Occipital lobe (tissue), 1 donor: ENCODE measurements at regions not wholly inside any gene's neighbourhood (a gene's known extent, or its start where the extent isn't known, plus 50 kb on each side); places are given as distances from the start of the nearest gene placed in this dataset.
A peak's percentile ranks its signal among the peaks of the same experiment; 100 is the strongest.

ENCODE experiments used
- DNase-seq: peaks from one replicate; lab custom pipeline; 2025; lab: John Stamatoyannopoulos, UW

DNA sequence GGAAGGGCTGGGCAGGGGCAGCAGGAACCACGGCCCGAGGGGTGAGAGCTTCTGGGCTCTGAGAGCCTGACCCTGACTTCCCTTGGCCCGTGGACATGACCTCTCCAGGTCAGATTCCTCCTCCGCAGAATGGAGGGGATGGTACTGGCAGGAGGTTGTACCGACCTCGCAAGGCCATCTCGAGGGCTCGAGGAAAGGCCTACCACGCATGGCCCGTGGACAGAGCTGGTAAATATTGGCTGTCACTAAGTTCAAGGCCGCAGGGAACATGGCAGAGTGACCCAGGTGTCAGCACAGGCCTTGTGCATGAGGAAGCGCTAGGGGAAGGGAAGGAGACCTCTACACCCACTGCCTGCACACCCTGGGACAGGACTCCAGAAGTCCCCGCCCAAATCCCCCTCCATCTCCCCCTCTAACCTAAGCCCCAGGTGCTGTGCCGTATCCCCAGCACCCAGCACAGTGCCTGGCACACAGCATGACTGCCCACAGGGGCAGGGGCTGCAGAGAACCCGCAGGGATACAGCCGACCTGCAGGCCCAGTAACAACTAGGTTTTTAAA is 54.9 kb upstream of the PPP2R5C start:
- DNase-seq, result no peak

DNA sequence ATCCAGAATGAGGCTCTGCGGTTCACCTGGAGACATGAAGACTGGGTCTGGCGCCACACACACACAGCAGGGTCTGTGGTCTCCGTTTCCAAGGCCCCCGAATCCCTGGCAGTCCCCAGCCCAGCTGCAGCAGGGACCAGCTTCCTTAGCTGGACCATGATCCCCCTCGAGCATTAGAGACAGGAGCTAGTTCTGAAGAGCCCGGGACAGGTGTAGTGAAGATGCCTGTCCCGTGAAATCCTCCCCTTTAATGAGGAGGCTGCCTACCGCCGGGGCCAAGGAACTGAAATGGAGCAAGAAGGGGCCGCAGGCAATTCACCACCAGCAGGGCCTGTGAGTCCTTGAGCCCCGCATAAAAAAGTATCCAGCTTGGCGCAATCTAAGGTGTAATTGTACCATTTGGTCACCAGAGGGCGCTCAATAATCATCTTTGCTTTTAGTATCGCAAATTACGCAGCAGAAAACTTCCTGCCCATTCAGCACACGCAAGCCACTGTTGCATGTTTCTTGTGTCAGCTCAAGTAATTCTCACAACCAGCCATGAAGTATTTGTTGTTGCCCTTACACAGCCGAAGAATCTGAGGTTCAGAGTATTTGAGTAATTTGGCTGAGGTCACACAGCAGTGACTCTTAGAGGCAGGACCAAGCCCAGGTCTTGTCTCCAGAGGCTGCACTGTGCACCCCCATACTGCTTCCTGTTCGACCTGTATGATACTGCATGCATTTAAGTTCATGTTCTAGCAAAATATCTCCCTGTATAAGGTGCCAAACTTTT is 54.3 kb upstream of the PPP2R5C start:
- peak; percentile 44 for DNase-seq

DNA sequence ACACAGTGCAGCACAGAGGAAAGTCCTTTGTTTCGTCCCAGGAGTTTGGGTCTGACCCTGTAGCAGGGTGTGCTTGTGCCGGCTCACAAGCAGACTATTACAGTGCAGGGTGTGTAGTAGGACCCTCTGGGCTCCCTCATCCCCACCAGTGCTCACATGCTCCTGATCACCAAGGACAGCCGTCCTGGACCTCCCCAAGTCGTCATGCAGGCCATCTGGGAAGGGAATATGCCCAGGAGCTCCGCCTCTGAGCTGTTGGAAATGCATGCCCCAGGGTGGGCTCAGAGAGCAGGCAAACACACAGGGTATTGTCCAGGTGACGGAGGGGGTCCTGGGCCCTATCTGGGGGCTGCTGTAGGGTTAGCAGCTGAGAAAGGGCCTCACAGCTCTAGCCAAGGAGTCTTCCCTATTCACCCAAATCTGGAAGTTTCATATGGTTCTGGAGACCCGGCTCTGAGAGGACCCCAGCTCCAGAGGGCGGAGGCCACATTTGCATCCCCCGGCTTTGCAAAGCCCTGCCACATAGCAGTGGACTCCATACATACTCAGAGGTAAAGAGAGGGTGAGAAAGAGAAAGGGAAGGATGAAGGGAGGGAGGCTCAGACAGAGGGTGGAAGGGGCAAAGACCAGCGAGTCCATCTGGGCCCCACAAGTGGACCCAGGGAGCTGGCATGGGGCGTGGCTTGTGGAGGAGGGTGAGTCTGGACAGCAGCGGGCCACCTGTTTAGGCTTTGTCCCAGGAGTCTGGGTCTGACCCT is 53.5 kb upstream of the PPP2R5C start:
- DNase-seq, result no peak

DNA sequence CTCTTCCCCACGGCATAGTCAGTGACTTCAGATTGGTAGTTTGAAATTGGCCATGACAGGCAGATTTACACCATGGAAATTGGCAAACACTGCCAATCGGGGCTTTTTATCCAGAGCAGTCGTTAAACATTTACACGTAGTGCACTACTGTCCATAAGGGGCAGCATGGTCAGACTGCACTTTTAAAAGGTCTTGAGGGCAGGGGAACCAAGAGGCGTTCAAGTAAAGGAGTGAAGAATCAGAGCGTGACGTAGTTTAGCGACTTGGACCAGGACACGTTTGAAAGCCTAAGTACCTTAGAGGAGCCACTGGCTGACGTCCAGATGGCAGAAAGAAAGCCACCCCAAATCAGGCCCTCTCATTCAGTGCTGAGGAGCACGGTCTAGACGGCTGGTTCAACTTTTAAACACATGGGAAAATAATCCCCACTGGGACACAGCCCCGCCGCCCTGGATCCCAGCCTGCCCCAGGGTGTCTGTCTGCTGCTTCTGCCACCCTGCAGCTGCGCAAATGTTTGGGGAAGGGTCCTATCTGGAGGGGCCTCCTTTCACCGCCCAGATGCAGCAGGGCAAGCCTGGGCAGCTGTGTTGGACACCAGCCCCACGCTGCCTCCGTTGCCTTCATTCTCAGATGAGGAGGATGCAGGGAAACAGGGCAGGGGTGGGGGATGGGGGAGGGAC is 52.5 kb upstream of the PPP2R5C start:
- DNase-seq, result no peak

DNA sequence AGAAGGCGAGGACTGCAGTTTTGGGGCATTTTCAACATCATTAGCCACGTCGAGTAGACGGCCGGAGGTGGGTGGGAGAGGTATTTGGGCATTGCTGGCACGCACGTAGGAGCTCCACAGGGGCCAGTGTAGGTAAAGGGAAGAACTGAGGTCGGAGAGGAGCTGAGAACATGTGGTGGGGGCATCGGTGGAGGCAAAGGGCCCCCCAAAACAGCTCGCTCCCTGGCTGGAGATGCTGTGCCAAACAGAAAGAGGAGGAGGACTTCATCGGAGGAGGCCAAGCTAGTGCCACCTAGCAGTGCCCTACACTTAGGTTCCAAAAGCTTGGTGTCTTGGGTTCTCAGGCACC is 52.0 kb upstream of the PPP2R5C start:
- no peak for DNase-seq

DNA sequence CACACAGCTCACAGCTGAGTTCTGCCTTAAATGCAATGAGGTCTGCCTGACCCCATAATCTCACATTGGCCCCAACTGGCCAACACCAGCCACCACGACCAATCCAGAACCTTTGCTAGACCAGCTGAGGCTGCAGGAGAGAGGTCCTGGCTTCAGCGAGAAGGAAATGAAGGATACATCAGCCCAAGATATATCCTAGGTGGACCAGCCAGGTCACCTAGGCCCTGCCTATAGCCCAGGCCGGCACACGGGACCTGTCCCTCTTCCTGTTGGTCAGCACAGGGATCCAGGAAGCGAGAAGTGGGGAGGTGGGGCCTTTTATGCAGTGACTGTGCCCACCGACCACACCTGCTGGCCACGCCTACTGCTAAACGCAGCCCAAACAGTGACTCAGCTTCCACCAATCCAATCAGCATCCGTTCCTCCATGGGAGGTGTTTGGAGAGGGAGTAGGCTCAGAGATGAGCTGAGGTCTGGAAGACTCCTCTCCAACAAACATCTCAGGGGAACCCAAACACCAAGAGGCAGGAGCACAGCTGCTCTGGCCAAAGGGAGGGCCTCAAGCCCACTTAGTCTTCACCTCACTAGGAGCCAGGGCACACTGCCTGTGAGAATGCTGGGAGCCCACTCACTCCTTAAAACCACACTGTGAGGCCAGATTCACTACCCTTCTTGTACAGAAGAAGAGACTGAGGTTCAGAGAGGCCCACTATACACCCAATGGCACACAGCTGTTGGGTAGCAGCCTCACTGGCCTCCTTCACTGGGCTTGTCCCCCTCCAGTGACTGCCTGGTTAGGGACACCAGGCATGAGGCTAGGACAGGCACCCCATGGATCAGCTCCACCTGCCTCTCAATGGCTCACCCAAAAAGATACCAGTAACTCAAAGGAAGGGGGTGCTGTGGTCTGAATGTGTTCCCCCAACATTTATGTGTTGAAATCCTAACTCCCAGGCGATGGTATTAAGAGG is 51.3 kb upstream of the PPP2R5C start:
- no peak for DNase-seq

DNA sequence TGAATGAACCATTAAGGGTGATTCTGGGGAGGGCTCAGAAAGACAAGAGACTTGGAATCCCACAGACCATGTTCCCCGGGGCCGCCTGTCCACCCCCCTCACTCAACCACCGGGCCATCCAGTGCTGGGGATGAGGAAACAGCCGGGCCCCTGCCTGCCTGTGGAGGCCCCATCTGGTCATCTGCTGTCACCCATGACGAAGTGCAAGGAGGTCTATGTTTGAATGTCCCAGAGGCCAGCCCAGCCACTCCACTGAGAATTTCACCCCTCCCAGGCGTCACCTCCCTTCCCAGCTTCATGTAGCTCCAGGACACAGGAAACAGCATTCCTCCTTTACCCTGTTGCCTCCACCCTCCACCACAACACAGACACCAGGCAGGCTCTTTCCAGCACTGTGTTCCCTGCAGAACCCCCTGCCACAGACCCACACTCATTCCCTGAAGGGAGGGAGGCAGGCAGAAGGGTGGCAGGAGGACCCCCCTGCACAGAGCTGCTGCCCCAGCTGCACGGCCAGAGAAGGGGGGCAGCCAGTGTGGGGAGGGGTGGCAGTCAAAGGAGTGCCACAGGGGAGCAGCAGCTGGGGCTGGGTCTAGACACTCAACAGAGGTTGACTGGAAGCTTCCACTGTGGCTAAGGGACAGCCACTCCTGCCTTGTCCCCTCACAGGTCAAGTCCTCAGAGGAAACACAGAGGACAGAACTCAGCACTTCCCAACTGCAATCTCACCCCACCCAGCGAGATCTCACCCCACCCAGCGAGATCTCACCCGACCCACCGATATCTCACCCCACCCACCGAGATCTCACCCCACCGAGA is 50.3 kb upstream of the PPP2R5C start:
- no peak for DNase-seq
